ENCODE measurements at regions not wholly inside any gene's neighbourhood (a gene's known extent, or its start where the extent isn't known, plus 50 kb on each side); places are given as distances from the start of the nearest gene placed in this dataset.

DNA sequence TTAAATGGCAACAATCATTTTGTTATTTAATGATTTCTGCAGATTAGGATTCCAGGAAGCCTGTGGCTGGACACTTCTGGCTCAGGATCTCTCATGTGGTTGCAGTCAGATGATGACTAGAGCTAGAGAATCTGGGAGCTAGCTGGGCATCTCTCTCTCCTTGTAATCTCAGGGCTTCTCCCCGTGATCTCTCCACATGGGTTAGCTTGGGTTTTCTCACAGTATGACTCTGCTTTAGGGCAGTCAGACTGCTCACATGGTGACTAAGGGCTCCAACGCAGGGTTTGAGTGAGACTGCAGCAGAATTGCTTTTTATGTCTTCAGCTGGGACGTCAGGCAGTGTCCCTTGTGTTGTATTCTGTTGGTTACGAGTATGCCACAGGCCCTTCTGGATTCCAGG, 361.4 kb downstream of the CBLL2 start:
- intact Hi-C loops (cut with DNase I; ENCODE audit: low total_unique reads) = no loop called here
- TF ChIP-seq POLR2AphosphoS5 (IDR thresholded peaks at IDR 0.05) (no peak), POLR2A (IDR thresholded peaks at IDR 0.05) (no peak)
- TF ChIP-seq, protein P1, sequence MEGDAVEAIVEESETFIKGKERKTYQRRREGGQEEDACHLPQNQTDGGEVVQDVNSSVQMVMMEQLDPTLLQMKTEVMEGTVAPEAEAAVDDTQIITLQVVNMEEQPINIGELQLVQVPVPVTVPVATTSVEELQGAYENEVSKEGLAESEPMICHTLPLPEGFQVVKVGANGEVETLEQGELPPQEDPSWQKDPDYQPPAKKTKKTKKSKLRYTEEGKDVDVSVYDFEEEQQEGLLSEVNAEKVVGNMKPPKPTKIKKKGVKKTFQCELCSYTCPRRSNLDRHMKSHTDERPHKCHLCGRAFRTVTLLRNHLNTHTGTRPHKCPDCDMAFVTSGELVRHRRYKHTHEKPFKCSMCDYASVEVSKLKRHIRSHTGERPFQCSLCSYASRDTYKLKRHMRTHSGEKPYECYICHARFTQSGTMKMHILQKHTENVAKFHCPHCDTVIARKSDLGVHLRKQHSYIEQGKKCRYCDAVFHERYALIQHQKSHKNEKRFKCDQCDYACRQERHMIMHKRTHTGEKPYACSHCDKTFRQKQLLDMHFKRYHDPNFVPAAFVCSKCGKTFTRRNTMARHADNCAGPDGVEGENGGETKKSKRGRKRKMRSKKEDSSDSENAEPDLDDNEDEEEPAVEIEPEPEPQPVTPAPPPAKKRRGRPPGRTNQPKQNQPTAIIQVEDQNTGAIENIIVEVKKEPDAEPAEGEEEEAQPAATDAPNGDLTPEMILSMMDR (IDR thresholded peaks at IDR 0.05) = no peak
- Histone ChIP-seq H3K4me3 (no peak overlapping the region), H3K4me1 (no peaks in the 10 kb centered on the region), H3K27me3 (no peaks in the 10 kb centered on the region), H3K9me3 (no peaks in the 10 kb centered on the region), H3K36me3 (no peaks in the 10 kb centered on the region), H3K27ac (no peak overlapping the region)
- DNase-seq (ENCODE audit: low spot score in 2 of 2) = no peak

DNA sequence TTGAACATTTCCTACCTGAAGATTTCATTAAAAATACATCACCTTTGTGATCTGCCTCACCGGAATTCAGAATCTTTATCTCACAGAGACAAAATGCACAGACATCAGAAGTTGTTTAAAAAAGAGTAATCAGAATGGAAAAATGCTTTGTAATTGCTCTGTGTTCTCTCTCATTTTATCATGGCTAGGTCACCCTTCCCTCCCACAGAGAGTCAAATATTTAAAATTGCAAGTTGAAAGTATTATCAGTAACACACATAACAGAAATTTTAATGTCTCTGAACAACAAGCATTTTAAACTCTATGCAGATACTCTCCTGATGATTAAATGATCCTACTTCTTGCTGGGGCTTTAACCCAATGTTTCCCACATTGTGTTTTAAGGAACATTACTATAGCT, 362.0 kb downstream of the CBLL2 start:
- no peak overlapping the region for H3K4me3 ChIP-seq
- H3K27me3 ChIP-seq = no peaks in the 10 kb centered on the region
- no peaks in the 10 kb centered on the region for H3K4me1 ChIP-seq
- no peaks in the 10 kb centered on the region for H3K9me3 ChIP-seq
- intact Hi-C loops (cut with DNase I; ENCODE audit: low total_unique reads) = no loop called here
- DNase-seq (ENCODE audit: low spot score in 2 of 2) = no peak
- no peak overlapping the region for H3K27ac ChIP-seq
- no peaks in the 10 kb centered on the region for H3K36me3 ChIP-seq
- TF ChIP-seq, protein P1 (IDR thresholded peaks at IDR 0.05) = no peak
- TF ChIP-seq POLR2AphosphoS5 (IDR thresholded peaks at IDR 0.05) (no peak), POLR2A (IDR thresholded peaks at IDR 0.05) (no peak)

DNA sequence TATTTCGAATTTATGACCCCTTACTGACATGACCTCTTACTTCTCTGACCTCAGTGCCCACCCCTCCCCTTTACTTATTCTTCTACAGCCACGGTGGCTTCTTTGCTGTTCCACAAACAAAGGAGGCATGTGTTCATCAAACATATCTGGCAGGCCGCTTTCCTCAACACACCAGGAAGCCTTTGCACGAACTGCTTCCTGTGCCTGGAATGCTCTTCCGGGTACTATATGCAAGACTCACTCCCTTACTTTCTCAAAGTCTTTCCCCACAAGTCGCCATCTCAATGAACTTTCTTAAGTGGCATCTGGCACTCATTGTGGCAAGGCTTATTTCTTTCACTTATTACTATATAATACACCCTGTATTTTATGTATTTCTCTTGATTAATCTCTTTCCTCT, 351.5 kb upstream of the DDX53 start:
- H3K4me3 ChIP-seq = no peak overlapping the region
- H3K9me3 ChIP-seq = no peaks in the 10 kb centered on the region
- DNase-seq (ENCODE audit: low spot score in 2 of 2) = no peak
- H3K27me3 ChIP-seq = peaks cover 0 to 8% of the 10 kb centered on the region in 2 donors
- no peaks in the 10 kb centered on the region for H3K36me3 ChIP-seq
- TF ChIP-seq, protein P1 (IDR thresholded peaks at IDR 0.05) = no peak
- TF ChIP-seq POLR2A (IDR thresholded peaks at IDR 0.05) = no peak
- no peak for TF ChIP-seq POLR2AphosphoS5 (IDR thresholded peaks at IDR 0.05)
- intact Hi-C loops (cut with DNase I; ENCODE audit: low total_unique reads) = no loop called here
- no peaks in the 10 kb centered on the region for H3K4me1 ChIP-seq
- H3K27ac ChIP-seq = no peak overlapping the region

DNA sequence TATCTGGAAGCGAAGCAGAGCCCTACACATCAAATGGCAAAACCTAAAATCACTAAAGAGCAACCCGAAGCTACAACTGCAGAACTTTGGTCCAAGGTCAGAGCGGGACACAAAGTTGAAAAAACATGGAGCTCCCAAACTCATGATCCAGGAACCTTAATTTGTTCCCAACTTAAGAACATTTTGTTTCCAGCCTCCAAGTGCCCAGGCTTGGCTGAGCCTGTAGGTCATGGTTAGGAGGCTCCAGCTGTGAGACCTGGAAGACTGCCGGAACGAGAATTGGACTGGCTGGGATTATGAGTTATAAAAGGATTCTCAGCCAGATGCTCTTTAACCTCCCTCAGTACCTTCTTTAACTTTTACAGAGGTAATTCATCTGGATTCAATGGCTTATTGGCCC, 349.1 kb upstream of the DDX53 start:
- Histone ChIP-seq H3K27ac (no peak overlapping the region), H3K4me1 (no peaks in the 10 kb centered on the region), H3K9me3 (no peaks in the 10 kb centered on the region), H3K36me3 (no peaks in the 10 kb centered on the region), H3K4me3 (no peak overlapping the region), H3K27me3 (peaks cover 0 to 8% of the 10 kb centered on the region in 2 donors)
- intact Hi-C loops (cut with DNase I; ENCODE audit: low total_unique reads) = no loop called here
- TF ChIP-seq POLR2A (IDR thresholded peaks at IDR 0.05) (no peak), POLR2AphosphoS5 (IDR thresholded peaks at IDR 0.05) (no peak)
- TF ChIP-seq, protein P1 (IDR thresholded peaks at IDR 0.05) = no peak
- DNase-seq (ENCODE audit: low spot score in 2 of 2) = no peak

DNA sequence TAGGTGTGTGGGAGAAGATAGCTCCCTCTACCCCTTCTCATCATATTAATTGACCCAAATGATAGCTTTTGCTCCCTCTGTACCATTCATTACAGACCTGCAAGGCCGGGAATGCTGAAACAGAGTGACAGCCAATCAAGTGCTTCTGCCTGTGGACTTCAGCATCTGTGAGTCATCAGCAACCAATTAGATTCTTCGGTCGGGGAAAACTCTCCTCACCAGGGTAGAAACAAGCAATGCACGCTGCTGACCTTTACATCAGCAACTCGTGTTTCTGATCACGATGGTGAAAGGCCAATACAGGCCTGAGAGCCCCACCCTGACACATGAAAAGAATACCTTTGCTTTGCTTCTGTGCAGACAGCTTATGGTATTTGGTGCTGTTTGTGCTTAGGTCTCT, 347.2 kb upstream of the DDX53 start:
- TF ChIP-seq POLR2A (IDR thresholded peaks at IDR 0.05) (no peak), POLR2AphosphoS5 (IDR thresholded peaks at IDR 0.05) (no peak)
- TF ChIP-seq, protein P1 (IDR thresholded peaks at IDR 0.05) = no peak
- Histone ChIP-seq H3K4me1 (no peaks in the 10 kb centered on the region), H3K36me3 (no peaks in the 10 kb centered on the region), H3K4me3 (no peak overlapping the region), H3K9me3 (peaks cover 0 to 14% of the 10 kb centered on the region in 2 donors), H3K27ac (no peak overlapping the region), H3K27me3 (peaks cover 0 to 8% of the 10 kb centered on the region in 2 donors)
- no peak for DNase-seq (ENCODE audit: low spot score in 2 of 2)
- intact Hi-C loops (cut with DNase I; ENCODE audit: low total_unique reads) = no loop called here
